Loucy (cell line): ENCODE measurements at regions not wholly inside any gene's neighbourhood (a gene's known extent, or its start where the extent isn't known, plus 50 kb on each side); places are given as distances from the start of the nearest gene placed in this dataset.

Experiments
- CTCF ChIP-seq: fragments of 200-600 bp; sonication (generic); conservative IDR thresholded peaks from 2 replicates; pipeline ENCODE4 v1.5.1; 2014; ENCODE audit warnings: mild to moderate bottlenecking, antibody characterized with exemption, low read length
- EZH2phosphoT487 ChIP-seq: fragments of 200-600 bp; IDR thresholded peaks from 2 replicates; pipeline ENCODE4 v1.6.1; 2018; ENCODE audit warnings: antibody characterized with exemption, mild to moderate bottlenecking, moderate library complexity, borderline replicate concordance

DNA sequence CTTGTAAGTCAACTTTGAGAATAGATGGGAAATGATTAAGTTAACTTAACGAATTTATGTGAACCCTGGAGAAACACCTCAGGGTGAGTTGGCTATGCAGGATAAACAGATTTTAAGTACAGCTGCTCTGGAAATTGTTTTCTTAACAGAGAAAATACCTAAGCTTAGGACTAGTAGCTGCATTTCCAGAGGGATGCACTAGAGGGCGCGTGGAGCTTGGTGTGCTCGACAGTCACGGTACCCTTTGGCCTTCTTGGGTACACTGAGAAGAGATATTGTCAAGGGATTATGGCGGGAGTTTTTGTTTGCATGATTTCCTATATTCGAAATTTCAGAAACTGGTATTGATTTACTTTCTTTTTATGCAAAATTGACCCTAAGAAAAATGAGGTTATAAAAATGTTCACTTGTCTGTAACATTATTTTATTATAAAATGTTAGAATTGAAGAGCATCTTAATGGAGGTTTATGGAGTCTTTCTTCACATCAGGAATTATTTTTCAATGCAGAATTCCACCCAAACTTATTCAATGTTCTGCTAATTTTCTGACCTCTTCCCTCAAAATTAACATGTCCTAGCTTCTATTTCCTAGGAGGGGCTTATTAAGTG, 58.4 kb upstream of the MYO3A start:
- TF ChIP-seq CTCF (peak; percentile 96), EZH2phosphoT487 (no peak)
